ENCODE measurements at regions not wholly inside any gene's neighbourhood (a gene's known extent, or its start where the extent isn't known, plus 50 kb on each side); places are given as distances from the start of the nearest gene placed in this dataset.
"Not testable (repeated sequence)": the region's sequence is repeated elsewhere in the genome, so short reads cannot be mapped to it uniquely, and the experiment has no call there.

GRCh38 chr4:8972635-8973034, 101.0 kb upstream of the HMX1 start:
- not testable (repeated sequence) for DNase-seq

DNA sequence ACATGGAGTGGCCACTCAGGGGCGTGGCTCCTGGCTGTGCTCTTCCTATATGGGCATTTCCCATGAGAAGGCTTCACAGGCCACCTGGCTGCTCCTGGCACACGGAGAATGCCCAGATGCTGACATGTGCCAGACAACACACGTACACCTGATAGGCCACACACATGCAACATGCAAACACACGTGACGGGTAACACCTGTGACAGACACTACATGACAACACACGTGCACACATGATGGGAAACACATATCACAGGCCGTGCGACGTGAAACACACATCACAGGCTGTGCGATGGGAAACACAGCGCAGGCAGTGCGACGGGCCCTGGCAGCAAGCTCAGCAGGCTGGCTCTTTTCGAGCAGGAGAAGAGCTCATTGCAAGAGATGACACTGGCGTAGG, 94.3 kb upstream of the HMX1 start:
- DNase-seq = not testable (repeated sequence)

DNA sequence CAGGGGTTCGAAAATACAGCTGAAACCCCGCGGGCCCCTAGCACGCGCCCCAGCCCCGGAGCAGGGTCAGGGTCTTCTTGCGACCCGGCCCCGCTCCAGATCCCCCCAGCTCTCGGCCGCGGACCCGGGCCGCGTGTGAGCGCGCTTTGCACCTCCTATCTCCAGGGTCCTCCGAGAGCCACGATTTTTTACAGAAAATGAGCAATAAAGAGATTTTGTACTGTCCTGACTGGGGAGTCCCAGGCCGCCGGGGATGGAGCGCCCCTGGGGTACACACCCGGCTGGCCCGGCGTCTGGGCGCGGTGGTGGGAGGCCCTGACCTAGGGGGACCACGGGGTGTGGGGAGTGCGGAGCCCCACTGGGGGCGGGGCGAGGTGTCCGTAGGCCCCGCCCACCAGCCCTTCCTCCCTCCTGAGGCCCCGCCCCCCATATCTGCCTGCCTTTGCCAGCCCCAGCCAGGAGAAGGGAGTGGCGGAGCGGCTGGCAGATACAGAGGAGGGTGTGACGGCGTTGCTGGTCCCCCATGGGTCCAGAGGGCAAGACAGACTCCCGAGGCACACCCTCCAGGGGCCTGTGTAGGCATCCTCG, 92.7 kb upstream of the HMX1 start:
- not testable (repeated sequence) for DNase-seq

DNA sequence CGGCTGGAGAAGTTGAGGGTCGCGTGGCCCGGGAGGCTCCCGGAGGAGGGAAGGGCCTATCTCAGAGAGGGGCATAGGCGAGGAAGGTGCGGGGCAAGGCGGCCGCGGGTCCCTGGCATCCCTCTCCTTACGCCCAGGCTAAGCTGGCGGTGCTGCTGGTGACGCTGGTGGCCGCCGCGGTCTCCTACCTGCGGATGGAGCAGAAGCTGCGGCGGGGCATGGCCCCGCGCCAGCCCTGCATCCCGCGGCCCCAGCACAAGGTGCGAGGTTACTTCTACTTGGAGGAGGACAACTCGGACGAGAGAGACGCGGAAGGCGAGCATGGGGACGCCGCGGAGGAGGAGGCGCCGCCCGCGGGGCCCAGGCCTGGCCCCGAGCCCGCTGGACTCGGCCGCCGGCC, 91.9 kb upstream of the HMX1 start:
- not testable (repeated sequence) for DNase-seq

DNA sequence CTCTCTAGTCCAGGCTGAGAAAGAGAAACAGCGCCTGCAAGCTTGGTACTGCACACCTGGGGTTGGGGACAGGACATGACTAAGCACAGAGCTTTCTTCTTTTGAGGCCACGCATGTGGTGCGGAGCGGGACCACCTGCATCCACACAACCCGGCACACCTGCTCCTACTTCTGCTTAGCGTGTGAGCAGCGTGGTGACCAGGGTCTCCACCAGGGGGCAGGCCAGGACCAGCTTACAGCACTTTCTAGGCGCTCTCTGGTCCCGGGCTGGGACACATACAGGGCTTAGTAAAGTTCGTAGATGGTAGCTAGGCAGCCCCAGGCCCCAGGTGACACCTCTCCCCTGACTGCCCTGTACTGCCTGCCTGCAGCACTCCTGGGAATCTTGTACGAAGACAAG, 89.7 kb upstream of the HMX1 start:
- DNase-seq = not testable (repeated sequence)

GRCh38 chr4:8959471-8959870, 87.8 kb upstream of the HMX1 start:
- not testable (repeated sequence) for DNase-seq

DNA sequence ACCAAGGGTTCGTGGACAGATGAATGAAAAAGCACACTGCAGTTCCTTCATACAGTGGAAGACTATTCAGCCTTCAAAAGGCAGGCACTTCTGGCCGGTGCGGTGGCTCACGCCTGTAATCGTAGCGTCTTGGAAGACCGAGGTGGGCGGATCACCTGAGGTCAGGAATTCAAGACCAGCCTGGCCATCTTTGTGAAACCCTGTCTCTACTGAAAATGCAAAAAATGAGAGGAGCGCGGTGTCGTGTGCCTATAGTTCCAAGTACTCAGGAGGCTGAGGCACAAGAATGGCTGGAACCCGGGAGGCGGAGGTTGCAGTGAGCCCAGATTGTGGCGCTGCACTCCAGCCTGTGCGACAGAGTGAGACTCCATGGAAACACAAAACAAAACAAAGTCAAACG, 82.4 kb upstream of the HMX1 start:
- DNase-seq = not testable (repeated sequence)

GRCh38 chr4:8952791-8953190, 81.2 kb upstream of the HMX1 start:
- not testable (repeated sequence) for DNase-seq

DNA sequence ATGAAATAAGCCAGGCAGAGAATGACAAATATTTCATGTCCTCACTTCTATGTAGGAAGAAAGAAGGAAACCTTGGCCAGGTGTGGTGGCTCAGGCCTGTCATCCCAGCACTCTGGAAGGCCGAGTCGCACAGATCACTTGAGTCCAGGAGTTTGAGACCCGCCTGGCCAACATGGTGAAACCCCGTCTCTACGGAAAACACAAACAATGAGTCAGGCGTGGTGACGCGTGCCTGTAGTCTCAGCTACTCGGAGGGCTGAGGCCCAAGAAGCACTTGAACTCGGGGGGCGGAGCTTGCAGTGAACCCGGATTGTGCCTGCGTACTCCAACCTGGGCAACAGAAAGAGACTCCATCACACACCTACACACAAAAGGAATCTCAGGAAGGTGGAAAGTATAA, 80.5 kb upstream of the HMX1 start:
- DNase-seq = not testable (repeated sequence)

DNA sequence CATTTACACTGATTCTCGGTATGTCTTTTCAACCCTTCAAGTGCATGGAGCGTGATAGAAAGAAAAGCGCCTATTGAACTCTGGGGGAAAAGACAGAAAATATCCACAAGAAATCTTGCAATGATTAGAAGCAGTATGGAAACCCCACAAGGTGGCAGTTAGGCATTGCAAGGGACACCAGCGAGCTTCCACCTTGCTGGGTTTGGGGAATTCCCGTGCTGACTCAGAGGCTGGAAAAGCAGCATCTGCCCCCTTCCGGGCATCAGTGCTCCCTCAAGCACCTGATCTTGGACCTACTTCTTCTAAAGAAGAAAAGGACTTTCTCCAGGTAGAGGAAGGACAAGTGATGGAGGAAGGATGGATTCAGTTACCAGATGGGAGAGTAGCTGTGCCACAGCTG, 73.9 kb upstream of the HMX1 start:
- DNase-seq = not testable (repeated sequence)

DNA sequence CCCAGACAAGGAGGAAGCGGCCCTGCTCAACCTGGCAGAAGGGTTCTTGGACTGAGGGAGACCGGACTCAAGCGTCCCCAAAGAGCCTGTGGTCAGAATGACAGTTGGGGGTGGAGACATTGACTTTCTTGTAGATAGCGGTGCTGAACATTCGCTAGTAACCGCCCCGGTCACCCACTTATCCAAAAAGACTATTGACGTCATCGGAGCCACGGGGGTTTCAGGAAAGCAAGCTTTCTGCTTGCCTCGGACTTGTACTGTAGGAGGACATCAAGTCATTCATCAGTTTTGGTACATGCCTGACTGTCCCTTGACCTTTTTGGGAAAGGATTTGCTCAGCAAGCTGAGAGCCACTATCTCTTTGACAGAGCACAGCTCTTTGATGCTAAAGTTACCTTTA, 71.7 kb upstream of the HMX1 start:
- DNase-seq = not testable (repeated sequence)

DNA sequence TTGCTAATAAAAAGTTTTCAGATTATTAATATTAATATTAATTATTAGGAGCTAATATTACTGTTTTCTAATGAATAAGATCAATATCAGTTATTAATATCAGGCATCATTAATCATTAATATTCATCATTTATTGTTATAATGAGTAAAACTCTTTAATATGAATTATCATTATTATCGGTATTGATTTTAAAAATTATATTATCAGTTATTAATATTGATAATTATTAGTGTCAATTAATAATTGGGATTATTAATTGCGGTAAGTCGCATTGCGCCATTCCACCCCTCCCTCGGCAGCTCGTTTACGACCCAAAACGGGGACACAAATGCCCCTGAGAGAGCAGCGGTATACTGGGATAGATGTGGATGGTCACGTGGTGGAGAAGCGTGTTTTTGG, 70.4 kb upstream of the HMX1 start:
- not testable (repeated sequence) for DNase-seq

GRCh38 chr4:8941492-8941805, 69.8 kb upstream of the HMX1 start:
- DNase-seq = not testable (repeated sequence)

DNA sequence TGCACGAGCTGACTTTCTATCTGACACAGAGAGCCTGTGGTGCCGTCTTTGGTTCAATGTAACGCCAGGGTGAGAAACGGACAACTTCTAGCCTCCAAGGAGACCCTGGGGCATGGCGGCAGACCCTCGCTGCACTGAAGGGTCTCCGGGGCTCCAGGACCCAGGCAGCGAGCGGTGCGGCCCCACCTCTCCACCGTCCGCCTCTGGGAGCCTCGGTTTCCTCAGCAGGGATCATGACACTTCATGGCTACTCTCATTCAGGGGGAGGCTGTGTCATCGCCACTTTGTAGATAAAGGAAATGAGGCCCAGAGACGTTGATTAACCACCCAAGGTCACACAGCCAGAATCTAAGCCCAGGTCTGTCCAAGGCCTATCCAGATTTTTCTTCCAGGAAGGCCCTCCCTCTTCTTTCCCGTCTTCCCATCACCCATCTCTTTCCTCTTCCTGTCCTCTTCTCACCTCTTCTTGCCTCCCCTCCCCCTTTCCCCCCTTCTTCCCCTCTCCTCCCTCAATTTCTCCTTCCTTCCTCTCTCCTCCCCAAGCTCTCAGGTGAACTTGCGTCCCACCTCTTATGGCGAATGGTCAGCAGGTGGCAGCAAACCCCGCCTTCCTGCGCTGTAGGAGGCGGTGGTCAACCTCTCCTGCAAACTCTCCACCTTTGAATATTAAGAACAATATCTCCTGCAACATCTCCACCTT, 69.3 kb upstream of the HMX1 start:
- DNase-seq = no peak

DNA sequence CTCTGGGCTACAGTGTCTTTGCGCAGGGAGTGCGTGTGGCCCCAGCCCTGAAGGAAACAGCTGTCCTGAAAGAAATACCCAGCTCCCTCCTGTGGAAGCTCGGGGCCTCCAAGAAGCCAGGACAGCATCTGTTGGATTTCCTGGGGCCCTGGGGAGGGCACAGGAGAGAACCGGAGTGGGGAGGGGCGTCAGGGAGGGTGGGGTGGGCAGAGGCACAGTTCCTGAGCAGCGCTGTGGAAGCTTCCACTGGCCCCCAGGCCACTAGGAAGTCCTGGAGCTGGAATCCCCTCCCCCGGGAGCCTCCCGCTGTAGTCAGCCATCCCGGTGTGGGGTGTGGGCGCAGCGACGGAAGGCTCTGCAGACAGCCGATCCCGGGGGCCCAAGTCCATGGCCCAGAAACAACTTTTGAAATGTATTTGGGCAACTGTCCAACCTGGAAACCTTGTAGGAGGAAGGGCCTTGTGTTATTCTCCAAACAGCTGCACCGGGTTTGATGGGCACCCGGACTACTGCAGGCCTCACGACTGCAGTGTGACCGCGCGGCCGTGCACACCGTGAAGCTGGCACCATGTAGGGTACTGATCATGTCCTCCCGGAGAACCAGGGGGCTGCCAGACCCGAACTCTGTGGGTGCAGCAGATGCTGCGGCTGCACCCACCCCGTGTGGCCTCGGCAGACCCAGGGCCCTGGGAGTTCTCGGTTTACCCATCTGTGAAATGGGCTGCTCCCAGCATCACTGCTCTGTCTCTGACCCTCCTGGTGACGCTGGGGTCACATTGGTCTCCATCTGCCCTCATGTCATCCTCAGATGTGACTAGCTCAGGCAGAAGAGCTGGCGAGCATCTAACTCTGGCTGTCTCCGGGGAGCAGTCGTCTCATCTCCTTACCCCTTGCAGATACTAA, 68.5 kb upstream of the HMX1 start:
- no peak for DNase-seq

GRCh38 chr4:8939160-8939839, 67.7 kb upstream of the HMX1 start:
- no peak for DNase-seq

- DNase-seq = no peak
Measured at GRCh38 chr4:8938623-8939022, 67.0 kb upstream of the HMX1 start.

GRCh38 chr4:8938137-8938536, 66.5 kb upstream of the HMX1 start:
- no peak for DNase-seq

- no peak for DNase-seq
Measured at GRCh38 chr4:8932884-8933283, 61.2 kb upstream of the HMX1 start.

GRCh38 chr4:8928074-8928473, 56.4 kb upstream of the HMX1 start:
- no peak for DNase-seq

GRCh38 chr4:8922481-8922880, 50.8 kb upstream of the HMX1 start:
- no peak for DNase-seq

- DNase-seq = no peak
Measured at GRCh38 chr4:8921465-8921864, 49.8 kb upstream of the HMX1 start.

Measured in activated effector memory CD4-positive, alpha-beta T cell treated with Interleukin-2 at 50 U/mL for 16 hours (primary cell).